HG03521 (cell line): ENCODE measurements at regions not wholly inside any gene's neighbourhood (a gene's known extent, or its start where the extent isn't known, plus 50 kb on each side); places are given as distances from the start of the nearest gene placed in this dataset.

Source experiments
- ATAC-seq: cut with Tn5 transposase; IDR thresholded peaks from one replicate; pipeline ENCODE4 v1.9.1; 2021; ENCODE audit warnings: mild to moderate bottlenecking, moderate library complexity; ENCODE audit not compliant: unreplicated experiment

DNA sequence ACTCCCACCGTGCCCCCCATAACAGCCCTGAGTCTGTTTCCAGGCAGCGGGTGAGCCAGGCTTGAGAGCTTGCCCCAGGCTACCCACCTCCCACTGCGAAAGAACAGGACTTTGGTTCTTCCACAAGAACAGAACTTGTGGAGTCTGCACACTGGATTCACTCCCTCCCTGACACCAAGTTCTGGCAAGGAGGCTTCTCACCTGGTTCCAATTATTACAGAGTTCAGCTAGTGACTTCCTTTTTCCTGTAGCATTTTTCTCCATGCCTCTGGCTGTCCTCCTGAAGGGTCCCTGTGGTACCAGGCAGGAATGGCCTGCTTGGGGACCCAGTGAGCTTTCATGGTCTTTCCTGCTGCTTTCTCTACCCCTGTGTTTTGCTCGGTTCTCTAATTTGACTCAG, 208.6 kb upstream of the SFRP2 start:
- ATAC-seq, result no peak

DNA sequence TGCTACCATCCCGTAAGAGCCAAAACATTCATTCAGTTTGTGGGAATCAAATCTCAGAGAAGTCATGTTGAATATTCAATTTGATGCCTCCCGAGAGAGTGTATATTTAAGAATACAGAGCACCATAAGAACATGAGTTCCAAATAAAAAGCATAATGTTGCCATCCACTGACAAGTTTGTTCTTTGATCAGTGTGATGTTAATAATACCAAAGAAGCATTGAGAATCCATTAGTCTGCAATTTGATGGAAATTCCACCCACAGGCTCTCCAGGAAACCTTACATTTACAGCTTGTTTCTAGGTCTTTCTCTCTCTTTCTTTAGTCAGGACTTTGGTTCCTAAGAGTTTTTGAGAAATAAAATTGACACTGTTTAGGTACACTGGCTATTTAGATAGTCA, 200.6 kb upstream of the SFRP2 start:
- no peak for ATAC-seq

DNA sequence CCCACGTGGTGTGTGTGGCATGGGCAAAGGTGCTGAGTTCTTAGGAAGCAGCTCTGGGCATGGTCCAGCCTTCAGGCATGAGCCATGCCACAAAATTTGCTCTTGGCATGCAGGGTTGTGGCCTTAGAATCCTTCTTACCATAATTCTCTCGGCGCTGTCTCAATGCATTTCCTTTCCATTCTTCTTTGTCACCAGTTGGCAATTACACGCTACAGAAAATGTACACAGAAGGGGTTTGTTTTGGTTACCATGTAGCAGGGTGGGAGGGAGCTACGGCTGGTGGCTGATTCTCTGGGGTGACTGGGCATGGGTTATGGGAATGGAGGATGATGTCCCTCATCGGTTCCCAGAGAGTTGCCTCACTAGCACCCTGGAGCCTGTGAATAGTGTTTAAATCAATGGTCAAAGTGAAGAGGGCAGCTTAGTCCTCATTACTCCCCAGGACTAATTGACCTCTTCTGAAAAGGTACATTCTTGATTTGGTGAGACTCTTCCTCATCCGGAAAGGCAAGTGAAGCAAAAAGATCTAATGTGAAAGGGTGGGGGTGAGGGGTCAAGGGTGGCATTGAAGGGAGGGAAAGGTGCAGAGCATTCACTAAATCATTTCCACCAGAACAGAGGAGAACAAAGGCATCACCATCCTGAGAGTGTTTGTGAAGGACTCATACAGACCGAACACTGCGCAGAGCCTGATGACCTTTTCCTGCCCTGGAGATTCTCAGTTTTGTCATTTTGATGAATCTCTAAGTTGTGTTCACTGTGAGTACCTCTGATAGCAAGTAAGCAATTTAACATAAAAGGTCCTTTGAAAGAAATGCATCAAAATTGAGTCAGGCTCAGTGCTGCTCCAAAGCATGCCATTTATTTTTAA, 199.8 kb upstream of the SFRP2 start:
- ATAC-seq, result no peak

DNA sequence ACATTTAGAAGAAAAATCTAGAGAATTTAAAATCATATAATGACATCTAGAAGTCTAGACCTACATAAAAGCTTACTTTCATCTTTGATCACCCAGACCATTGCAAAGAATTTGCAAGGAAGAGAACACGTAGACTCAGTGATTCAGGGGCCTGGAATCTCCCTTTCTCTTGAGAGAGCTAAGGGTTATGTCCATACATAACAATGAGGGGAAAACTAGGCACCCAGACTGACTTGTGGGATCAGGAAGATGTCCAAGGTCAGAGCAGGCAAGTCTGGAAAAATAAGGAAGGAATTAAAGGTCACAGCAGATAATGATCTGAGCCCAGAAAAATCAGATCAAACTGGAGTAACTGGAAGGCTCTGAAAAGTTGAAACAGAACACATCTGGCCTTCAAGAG, 198.4 kb upstream of the SFRP2 start:
- no peak for ATAC-seq

DNA sequence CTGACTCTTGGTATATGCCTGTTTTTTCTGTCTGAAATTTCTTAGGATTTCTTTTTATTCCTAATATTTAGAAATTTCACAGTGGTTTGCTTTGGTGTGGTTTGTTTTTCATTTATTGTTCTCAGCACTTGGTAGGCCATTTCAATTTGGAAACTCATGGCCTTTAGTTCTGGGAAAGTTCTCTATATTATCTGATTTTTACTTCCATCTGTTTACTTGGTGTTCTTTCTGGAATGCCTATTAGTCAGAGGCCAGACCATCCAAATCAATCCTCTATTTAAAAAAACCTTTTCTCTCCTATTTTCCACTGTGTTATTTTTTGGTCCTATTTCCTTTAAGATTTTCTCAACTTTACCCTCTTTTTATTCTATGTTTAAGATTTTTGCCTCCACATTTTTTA, 188.1 kb upstream of the SFRP2 start:
- no peak for ATAC-seq

DNA sequence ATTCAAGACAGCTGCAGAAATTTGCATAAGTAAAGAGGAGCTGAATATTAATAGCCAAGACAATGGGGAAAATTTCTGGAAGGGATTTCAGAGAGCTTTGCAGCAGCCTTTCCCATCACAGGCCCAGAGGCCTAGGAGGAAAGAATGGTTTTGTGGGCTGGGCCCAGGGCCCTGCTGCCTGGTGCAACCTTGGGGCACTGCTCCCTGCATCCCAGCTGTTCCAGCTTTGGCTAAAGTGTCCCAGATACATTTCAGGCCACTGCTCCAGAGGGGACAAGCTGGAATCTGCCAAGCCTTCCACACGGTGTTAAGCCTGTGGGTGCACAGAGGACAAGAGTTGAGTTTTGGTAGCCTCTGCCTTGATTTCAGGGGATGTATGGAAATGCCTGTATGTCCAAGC, 185.6 kb upstream of the SFRP2 start:
- no peak for ATAC-seq

DNA sequence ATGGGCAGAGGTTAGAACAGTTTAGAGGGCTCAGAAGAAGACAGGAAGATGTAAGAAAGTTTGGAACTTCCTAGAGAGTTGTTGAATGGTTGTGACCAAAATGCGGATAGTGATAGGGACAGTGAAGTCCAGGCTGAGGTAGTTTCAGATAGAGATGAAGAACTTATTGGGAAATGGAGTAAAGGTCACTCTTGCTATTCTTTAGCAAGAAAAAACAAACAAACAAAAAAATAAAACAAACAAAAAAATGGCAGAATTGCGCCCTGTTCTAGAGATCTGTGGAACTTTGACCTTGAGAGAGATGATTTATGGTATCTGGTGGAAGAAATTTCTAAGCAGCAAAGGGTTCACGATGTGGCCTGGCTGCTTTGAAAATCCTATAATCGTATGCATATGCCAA, 185.1 kb upstream of the SFRP2 start:
- ATAC-seq, result no peak

DNA sequence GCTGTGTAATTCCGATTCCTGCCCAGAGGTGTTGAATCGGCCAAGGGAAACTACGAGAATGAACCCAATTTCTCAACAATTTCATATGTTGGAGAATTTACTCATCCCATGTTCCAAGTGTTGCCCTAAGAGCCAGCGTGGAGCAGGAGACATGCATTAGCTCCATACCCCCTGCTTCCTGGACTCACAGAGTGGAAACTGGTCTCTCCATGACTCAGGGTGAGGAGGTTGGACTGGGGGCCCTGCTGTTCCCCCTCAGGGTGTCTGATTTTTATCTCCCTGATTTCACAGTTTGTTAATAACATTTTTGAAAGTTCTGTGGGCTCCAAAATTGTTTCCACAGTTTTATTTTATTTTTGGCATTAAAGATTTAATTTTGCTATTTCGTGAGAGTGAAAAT, 183.0 kb upstream of the SFRP2 start:
- no peak for ATAC-seq

DNA sequence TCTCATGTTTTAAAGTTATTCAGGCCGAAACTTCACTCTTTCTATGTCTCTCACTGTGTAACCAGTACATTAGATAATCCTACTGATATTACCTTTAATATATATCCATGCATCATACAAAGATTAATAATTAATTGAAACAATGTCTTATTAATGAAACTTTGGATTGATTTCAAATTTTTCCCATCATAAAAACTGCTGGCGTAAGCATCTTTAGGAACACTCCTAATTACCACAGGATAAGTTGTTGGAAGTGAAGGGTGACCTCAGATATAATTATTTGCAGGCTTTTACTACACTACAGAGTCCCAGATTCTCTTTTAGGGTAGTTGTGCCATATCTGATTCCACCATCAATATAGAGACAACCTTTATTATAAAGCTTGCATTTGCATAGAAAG, 181.3 kb upstream of the SFRP2 start:
- ATAC-seq, result no peak

DNA sequence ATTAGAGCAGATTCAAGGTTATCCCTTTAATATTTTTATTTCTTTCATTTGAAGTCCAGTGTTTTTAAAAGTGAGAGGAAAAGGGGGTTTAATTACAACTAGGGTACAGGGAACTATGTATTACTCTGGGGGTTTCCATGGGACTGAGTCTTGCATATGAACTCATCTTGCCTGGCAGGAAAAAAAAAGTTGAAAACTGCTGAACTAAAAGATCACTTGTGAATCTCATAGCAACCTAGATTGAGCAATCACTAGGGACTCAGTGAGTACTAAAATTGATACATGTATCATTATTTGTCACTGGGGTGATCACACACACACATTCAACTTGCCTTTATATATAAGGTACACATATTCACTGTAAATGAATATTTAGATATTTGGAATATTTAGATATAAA, 180.7 kb upstream of the SFRP2 start:
- no peak for ATAC-seq

DNA sequence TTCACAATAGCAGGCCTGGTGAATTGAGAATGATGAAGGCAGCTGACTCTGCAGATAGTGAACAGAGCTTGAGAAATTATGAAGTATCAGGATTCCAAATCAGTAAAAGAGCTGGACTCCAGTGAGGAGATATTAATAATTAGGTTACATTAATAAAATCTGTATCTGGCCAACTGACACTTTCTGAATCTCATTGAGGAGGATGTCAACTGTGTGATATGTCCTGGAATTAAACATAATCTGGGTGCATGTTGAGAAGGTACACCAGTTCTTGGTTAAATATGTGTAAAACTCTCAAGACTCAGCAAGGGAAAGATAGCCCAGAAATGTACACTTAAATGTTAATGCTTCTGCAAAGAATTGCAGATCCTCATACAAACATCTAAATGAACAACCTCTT, 177.8 kb upstream of the SFRP2 start:
- no peak for ATAC-seq

DNA sequence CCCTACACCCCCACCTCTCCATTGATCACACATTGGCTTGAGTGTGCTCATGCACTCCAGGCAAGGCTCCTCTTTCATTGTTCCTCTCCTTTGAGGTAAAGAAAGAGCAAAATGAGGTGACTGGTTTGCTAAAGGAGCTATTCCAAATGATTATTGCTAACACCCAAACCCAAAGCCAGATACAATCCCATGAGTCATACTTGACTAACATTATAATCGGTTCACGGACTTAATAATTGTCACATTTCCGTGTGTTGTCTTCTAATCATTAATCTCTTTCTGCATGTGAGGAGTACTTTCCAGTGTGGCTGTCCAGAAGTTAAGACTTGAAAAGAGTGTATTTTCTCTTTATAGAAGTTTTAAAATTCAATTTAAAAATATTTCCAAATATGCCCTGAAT, 174.3 kb upstream of the SFRP2 start:
- no peak for ATAC-seq

DNA sequence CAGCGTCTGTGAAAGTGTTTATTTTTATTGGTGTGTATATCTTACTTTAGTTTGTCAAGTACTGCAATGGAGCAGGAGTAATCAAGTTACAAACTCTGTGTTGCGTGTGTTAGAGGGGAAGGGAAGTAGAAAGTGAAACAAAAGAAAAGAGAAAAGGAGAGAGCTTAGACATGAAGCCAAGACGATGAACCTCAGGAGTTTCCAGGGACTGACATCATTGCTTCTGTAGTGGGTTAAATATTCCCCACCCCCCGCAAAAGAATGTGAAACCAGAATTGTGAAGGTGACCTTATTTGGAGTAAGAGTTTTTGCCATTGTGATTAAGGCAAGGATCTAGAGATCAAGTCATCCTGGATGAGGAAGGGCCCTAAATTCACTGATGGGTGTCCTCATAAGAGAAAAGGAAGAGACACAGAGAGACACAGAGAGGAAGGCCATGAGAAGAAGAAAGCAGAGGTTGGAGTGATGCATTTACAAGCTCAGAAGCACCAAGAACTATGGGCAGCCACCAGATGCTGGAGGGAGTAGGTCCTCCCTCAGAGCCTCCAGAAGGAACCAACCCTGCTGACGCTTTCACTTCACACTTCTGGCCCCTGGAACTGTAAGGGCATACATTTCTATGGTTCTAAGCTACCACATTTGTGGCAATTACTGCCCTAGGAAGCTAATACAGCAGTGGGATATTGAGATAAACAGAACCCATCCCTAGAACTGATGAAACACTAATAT, 173.6 kb upstream of the SFRP2 start:
- ATAC-seq, result no peak

DNA sequence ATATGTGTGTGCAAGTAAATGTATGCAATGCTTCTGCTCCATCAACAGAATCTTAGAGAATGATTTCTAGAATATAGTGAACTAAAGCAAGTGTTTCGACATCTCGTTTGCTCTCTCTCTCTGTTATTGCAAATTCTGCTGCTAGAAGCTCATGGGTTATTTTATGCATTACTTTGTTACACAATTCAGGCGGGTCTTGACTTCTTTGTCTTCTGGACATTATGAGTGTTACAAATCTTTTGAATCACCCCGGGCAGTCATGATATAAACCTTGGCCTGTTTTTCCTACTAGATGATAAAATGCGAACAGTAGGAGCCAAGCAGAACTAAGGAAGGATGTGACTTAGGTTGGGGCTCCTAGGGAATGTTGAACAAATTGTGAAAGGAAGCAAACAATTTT, 166.4 kb upstream of the SFRP2 start:
- ATAC-seq, result no peak

DNA sequence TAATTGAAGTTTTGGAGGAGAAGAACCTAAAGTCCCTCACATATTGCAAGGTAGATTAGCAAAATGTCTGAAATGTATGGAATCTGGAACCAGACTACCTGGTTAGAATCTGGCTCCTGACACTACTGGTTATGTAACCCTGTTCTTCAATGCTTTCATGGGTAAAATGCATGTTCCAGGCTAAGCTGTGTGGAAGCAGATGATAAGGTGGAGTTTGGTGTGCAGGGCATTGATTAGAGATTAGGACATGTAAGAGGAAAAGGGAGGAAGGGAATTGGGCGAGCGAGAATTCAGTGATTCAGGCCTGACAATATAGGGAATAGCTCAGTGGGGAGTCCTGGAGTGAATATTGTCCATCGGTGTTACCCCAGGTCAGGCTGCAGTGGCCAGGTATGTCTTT, 165.8 kb upstream of the SFRP2 start:
- ATAC-seq, result no peak

DNA sequence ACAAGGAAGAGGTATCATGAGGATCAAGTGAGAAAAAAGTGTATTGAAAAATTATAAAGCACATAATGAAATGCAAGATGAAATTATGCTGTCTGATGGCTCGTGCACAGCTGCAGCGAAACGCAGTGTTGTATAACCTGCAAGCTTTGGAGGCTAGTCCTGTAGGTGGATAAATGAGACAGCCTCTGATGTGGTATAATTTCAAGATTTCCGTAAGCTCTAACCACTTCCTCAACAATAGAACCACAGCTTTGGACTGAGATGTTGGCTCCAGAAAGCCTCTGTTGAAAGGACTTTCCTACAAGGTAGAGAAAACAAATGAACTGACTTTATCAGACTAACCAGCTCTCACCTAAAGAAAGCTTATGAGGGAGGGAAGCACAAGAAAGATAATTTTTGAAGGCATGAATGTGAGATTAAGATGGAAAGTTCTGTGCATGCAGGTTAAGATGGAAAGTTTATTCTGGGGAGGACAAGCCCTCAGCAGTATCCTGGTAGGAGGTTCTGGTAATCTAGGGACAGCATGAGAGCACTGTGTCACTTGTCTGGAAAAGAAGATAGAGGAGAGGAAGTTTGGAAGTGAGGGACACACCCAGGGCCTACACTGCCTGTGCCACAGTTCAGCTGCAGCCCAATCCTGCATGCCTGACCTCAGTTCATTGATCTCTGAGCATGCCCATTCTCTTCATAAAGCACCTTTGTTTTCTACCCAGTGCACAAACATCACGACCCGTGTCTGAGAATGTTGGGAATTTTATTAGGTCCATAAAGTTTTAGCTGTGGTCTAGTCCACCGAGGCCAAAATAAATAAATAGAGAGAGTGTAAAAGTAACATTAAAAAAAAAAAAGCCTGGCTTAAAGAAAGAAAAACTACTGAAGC, 161.5 kb upstream of the SFRP2 start:
- no peak for ATAC-seq

DNA sequence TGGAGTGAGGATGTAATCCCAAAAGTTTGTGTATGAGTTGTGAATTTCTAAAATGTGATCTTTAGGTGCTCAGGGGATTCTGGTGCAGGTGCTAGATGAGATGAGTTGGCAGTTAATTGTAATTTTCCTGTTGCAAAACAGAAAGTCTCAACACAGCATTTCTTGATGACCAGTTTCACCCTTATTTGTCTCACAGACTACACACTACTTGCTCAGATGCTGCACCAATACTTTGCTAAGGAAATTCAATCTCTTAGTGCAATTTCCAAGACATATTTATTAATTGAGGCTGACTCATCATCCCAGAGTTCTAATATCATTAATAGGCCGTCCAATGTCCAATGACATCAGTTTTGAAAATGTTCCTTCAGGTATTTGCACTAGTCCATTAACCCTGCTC, 159.2 kb upstream of the SFRP2 start:
- no peak for ATAC-seq

DNA sequence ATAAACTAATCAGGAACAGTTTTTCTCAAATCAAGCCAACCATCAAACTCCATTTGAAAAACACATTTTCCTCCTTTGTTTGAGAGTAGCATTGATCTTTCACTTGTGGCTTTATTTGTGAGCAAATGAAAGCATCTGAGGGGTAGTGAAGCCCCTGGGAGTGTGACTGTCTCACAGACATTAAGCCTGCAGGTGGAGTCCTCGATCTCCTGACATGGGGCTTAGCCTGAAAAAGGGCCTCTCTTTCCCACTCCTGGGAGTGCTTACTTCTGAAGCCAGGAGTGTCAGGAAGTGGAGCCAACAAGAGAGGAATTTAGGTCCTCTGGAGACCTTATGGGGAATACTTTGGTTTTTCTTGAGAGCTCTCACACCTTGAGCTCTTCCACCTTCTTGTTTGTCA, 158.2 kb upstream of the SFRP2 start:
- ATAC-seq, result no peak

DNA sequence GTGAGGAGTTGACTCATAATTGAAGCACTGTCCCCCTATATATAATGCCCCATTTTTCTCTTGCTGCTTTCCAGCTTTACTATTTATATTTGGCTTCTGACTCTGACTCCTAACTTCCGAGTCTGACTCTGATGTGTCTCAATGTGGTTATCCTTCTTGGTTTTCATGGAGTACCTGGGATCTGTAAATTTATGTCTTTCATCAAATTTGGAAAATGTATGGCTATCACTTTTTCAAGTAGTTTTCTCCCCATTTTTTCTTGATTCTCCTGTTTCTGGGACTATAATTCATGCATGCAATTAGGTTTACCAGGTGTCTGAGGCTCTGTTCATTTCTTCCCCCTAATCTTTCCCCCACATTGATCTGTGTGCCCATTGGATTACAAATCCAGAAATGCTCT, 156.8 kb upstream of the SFRP2 start:
- no peak for ATAC-seq

DNA sequence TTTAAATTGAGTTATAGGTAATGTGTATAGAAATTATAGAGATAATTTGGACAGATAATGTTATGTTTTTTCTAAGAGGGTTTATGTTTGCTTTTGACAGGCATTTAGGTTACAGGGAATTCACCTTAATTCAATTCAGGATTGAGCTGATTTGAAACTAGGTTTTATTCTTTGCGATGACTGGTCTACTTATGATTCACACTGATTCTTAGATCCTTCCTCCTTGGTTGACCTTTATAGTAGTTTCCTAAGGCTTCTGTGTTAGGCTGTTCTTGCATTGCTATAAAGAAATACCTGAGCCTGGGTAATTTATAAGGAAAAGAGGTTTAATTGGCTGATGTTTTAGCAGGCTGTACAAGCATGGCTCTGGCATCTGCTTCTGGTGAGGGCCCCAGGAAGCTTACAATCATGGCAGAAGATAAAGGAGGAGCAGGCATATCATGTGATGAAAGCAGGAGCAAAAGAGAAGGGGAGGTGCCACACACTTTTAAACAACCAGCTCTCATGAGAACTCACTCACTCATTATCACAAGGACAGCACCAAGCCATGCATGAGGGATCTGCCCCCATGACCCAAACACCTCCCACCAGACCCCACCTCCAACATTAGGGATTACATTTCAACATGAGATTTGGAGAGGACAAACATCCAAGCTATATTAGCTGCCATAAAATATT, 155.0 kb upstream of the SFRP2 start:
- ATAC-seq, result no peak

DNA sequence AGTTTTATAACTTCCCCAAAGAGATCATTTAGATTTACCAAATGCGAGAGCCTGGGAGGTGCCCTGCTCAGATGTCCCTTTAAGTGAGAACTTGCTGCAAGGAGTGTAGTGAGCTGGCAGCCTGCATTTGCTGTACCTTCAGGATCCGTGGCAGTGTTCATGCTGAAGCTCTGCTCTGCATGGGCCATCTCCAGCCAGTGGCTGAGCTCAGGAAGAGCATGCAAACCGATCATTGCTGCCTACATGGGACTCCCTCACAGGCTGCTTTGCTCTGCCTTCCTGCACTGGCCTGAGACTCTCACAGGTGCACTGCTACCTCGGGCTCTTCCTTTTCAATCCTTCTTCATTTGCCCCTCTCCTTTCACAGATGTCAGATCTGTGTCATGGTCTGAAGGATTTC, 152.0 kb upstream of the SFRP2 start:
- ATAC-seq, result no peak
